Spinal cord (tissue), 9 donors: ENCODE measurements at regions not wholly inside any gene's neighbourhood (a gene's known extent, or its start where the extent isn't known, plus 50 kb on each side); places are given as distances from the start of the nearest gene placed in this dataset.
"Not testable (repeated sequence)": the region's sequence is repeated elsewhere in the genome, so short reads cannot be mapped to it uniquely, and the experiment has no call there.

Source experiments
- DNase-seq, 6 donors: peaks; one replicate each; pipeline versions ENCODE4 v3.0.0 to v3.0.0-alpha.2; 2013 to 2015; ENCODE audit warnings: low spot score in 6 of 6, low read depth in 4 of 6
- H3K27ac ChIP-seq: one replicate; pipeline ENCODE4 v1.5.1; 2013; ENCODE audit warnings: low read depth, low read length, control low read depth
- H3K27me3 ChIP-seq: one replicate; pipeline ENCODE4 v1.6.1; 2013; ENCODE audit warnings: low read length; ENCODE audit not compliant: control insufficient read depth, insufficient read depth
- H3K36me3 ChIP-seq: one replicate; pipeline ENCODE4 v1.6.1; 2013; ENCODE audit warnings: low read length; ENCODE audit not compliant: control insufficient read depth, insufficient read depth
- H3K4me1 ChIP-seq: one replicate; pipeline ENCODE4 v1.6.1; 2013; ENCODE audit warnings: low read length; ENCODE audit not compliant: control insufficient read depth, insufficient read depth
- H3K4me3 ChIP-seq: one replicate; pipeline ENCODE4 v1.5.1; 2013; ENCODE audit warnings: low read depth, low read length, control low read depth
- H3K9me3 ChIP-seq: one replicate; pipeline ENCODE4 v1.6.1; 2013; ENCODE audit warnings: low read length; ENCODE audit not compliant: control insufficient read depth, insufficient read depth
- WGBS: methylation state at CpG from one replicate; pipeline ENCODE4 v1.1.5; 2013; ENCODE audit warnings: missing lambda C conversion rate; ENCODE audit not compliant: insufficient coverage; 5-methylcytosine and 5-hydroxymethylcytosine counted together
- donor health status: healthy.

- no peak overlapping the region for H3K27ac ChIP-seq
- H3K27me3 ChIP-seq, result no peaks in the 10 kb centered on the region
- no peak for DNase-seq
- H3K4me1 ChIP-seq, result no peaks in the 10 kb centered on the region
- H3K36me3 ChIP-seq, result no peaks in the 10 kb centered on the region
- no peak overlapping the region for H3K4me3 ChIP-seq
- no peaks in the 10 kb centered on the region for H3K9me3 ChIP-seq
- WGBS, result 64% methylated on average over 3 of the region's 4 CpGs
Measured at GRCh38 chr5:79890119-79890929, 100.7 kb downstream of the MTX3 start.

GRCh38 chr5:79888643-79889042 lies 102.4 kb downstream of the MTX3 start:
- WGBS, result 97% methylated on average over 2 of the region's 2 CpGs
- Histone ChIP-seq H3K27me3 (no peaks in the 10 kb centered on the region), H3K27ac (no peak overlapping the region), H3K9me3 (no peaks in the 10 kb centered on the region), H3K4me3 (no peak overlapping the region), H3K4me1 (no peaks in the 10 kb centered on the region), H3K36me3 (no peaks in the 10 kb centered on the region)
- no peak for DNase-seq

GRCh38 chr5:79886925-79887655 lies 104.0 kb downstream of the MTX3 start:
- H3K36me3 ChIP-seq, result no peaks in the 10 kb centered on the region
- DNase-seq, result peak in 1 of 6 donors; percentile 52
- no peaks in the 10 kb centered on the region for H3K27me3 ChIP-seq
- H3K9me3 ChIP-seq, result no peaks in the 10 kb centered on the region
- H3K4me3 ChIP-seq, result no peak overlapping the region
- no peak overlapping the region for H3K27ac ChIP-seq
- 77% methylated on average over 7 of the region's 10 CpGs for WGBS
- H3K4me1 ChIP-seq, result no peaks in the 10 kb centered on the region

GRCh38 chr5:79886456-79886855 lies 104.6 kb downstream of the MTX3 start:
- Histone ChIP-seq H3K9me3 (no peaks in the 10 kb centered on the region), H3K27ac (no peak overlapping the region), H3K4me3 (no peak overlapping the region), H3K4me1 (no peaks in the 10 kb centered on the region), H3K27me3 (no peaks in the 10 kb centered on the region), H3K36me3 (no peaks in the 10 kb centered on the region)
- DNase-seq, result no peak
- WGBS, result 79% methylated on average over 1 of the region's 5 CpGs

GRCh38 chr5:79879880-79880279 lies 111.2 kb downstream of the MTX3 start:
- not testable (repeated sequence) for H3K4me1 ChIP-seq, H3K27me3 ChIP-seq, H3K4me3 ChIP-seq, H3K27ac ChIP-seq, H3K36me3 ChIP-seq, H3K9me3 ChIP-seq, DNase-seq
- no CpG with 5 or more reads among the region's 1 CpG for WGBS

GRCh38 chr5:79878721-79879336 lies 112.2 kb downstream of the MTX3 start:
- Histone ChIP-seq H3K27ac (no peak overlapping the region), H3K9me3 (no peaks in the 10 kb centered on the region), H3K27me3 (no peaks in the 10 kb centered on the region), H3K36me3 (no peaks in the 10 kb centered on the region), H3K4me3 (no peak overlapping the region), H3K4me1 (no peaks in the 10 kb centered on the region)
- DNase-seq, result no peak
- 53% methylated on average over 3 of the region's 5 CpGs for WGBS

GRCh38 chr5:79878136-79878679 lies 112.9 kb downstream of the MTX3 start:
- WGBS, result 48% methylated on average over 2 of the region's 5 CpGs

GRCh38 chr5:79876456-79876855 lies 114.6 kb downstream of the MTX3 start:
- no peaks in the 10 kb centered on the region for H3K36me3 ChIP-seq
- no peak overlapping the region for H3K27ac ChIP-seq
- H3K27me3 ChIP-seq, result no peaks in the 10 kb centered on the region
- WGBS, result no CpG with 5 or more reads among the region's 1 CpG
- no peak overlapping the region for H3K4me3 ChIP-seq
- DNase-seq, result peak in 2 of 6 donors; percentile 5 to 66
- H3K4me1 ChIP-seq, result no peaks in the 10 kb centered on the region
- no peaks in the 10 kb centered on the region for H3K9me3 ChIP-seq

More at GRCh38 chr5:79878136-79878679, 112.9 kb downstream of the MTX3 start:
- H3K27ac ChIP-seq, result no peak overlapping the region
- H3K4me1 ChIP-seq, result no peaks in the 10 kb centered on the region
- DNase-seq, result peak in 1 of 6 donors; percentile 74
- no peaks in the 10 kb centered on the region for H3K36me3 ChIP-seq
- no peak overlapping the region for H3K4me3 ChIP-seq
- no peaks in the 10 kb centered on the region for H3K27me3 ChIP-seq
- no peaks in the 10 kb centered on the region for H3K9me3 ChIP-seq

- no peak overlapping the region for H3K27ac ChIP-seq
- 81% methylated on average over 6 of the region's 10 CpGs for WGBS
- H3K4me1 ChIP-seq, result no peaks in the 10 kb centered on the region
- no peak for DNase-seq
- H3K9me3 ChIP-seq, result no peaks in the 10 kb centered on the region
- H3K36me3 ChIP-seq, result no peaks in the 10 kb centered on the region
- H3K4me3 ChIP-seq, result no peak overlapping the region
- H3K27me3 ChIP-seq, result no peaks in the 10 kb centered on the region
Measured at GRCh38 chr5:79875230-79875629, 115.8 kb downstream of the MTX3 start.
